Ureter (tissue), 1 donor: ENCODE measurements at regions not wholly inside any gene's neighbourhood (a gene's known extent, or its start where the extent isn't known, plus 50 kb on each side); places are given as distances from the start of the nearest gene placed in this dataset.

Experiments used
- DNase-seq: peaks from one replicate; pipeline ENCODE4 v3.0.0-alpha.2; 2020; ENCODE audit warnings: low spot score
- donor health status: DM: yes; HTN: yes; CAD: no.

GRCh38 chr3:194967151-194968117 is 281.8 kb downstream of the FAM43A start:
- DNase-seq, result peak; percentile 7

DNA sequence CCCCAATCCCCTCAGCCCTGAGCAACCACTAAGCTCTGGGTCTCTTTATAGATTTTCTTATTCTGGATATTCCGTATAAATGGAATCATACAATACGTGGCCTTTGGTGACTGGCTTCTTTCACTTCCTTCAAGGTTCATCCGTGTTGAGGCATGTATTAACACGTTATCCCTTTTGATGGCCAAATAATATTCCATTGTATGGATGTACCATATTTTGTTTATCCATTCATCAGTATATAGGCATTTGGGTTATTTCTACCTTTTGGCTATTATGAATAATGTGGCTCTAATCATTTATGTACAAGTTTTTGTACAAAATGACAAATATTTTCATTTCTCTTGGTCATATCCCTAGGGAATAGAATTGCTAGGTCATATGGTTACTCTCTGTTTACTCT is 284.4 kb downstream of the FAM43A start:
- no peak for DNase-seq

DNA sequence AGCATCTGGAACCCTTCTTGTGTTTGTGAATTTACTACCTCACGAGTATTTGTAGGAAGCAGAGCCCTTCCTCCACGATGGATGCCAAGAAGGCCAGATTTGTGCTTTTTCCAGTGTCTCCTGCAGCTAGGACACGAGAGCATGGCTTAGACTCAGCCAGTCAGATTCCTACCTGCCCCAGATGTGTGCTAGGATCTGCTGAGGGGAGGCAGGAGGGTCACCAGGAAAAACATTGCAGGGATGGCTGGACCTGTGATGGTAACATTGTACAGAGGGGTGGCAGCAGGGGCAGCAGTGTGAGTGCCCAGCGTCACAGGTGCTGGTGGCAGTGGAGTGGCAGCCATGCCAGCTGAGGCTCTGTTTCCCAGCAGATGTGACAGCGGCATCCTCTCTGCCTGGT is 285.3 kb downstream of the FAM43A start:
- DNase-seq, result peak; percentile 28

GRCh38 chr3:194971965-194972364 is 286.3 kb downstream of the FAM43A start:
- DNase-seq, result peak; percentile 13

DNA sequence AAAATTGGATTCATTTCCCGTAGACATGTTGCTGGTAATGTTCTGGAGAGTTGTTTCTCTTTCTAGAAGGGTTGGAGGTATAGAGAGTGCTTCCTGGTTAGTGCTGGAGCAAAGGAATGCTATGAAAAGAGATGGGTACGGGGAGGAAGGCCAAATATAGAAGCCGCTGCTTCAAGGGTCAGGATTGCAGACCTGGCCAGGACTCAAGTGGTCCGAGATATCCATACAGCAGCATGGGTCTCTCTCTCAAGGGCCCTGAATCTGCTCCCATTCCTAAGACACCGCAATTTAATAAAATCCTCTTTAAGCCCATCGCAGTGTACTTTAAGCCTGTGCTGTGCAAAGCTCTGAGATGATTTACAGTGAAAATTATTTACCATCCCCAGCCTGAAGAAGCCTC is 287.0 kb downstream of the FAM43A start:
- DNase-seq, result peak; percentile 14

DNA sequence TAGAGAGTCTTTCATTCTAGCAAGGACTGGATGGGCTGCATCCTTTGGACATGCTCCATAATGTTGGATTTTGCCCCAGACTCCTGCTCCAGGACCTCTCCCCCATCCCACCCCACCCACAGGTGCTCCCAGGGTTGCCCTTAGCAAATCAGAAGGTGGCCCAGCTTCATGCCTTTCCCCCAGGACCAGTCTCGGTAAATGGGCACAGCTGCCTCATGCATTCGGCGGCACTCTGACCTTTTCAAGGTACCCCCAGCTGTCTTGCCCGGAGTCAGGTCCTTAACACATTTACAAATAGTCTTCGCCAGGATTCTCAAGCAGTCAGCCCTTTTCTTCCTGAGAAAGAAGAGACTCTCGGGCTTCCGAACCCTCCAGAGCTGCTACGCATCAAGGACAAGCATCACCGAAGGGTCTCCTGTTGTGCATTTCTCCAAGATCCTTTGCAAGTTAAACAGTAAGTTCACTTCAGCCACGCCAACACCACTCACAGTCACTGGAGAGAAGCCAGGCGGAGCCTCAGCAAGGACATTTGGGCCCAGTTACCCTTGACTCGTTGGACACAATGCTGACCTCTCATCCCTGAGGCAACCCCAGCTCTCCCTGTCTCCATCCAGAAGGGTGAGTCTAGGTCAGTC is 287.8 kb downstream of the FAM43A start:
- DNase-seq, result peak; percentile 22

DNA sequence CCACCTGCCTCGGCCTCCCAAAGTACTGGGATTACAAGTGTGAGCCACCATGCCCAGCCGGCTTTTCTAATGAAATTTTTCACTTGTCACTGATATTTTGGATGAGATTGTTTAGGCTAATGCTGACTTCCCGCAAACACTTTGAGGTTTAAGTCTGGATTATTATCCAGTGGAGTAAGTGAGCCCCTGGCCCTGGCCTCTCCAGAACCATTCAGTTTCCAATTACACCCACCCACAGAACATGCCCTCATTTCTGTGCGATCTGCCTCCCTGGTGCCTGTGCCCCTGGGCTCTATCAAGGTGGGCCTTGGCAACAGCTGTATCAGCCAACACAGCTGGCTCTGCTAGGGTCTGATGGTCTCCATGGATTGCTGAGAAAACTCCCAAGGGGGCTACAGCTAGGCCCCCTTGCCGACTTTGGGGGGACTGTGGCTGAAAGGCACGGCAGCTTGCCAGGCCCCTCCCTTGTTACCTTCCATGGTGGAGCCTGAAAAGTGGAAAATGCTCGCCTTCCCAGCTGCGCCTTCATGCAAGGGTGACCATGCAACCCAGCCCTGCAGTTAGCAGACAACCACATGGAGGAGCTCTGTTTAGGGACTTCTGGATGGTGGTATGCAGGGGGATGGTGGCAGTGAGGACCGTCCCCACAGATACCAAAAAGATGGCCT is 288.9 kb downstream of the FAM43A start:
- peak; percentile 25 for DNase-seq

- DNase-seq, result peak; percentile 46
Measured at GRCh38 chr3:194976049-194976451, 290.4 kb downstream of the FAM43A start.

- peak; percentile 10 for DNase-seq
Measured at GRCh38 chr3:194976874-194977273, 291.2 kb downstream of the FAM43A start.

DNA sequence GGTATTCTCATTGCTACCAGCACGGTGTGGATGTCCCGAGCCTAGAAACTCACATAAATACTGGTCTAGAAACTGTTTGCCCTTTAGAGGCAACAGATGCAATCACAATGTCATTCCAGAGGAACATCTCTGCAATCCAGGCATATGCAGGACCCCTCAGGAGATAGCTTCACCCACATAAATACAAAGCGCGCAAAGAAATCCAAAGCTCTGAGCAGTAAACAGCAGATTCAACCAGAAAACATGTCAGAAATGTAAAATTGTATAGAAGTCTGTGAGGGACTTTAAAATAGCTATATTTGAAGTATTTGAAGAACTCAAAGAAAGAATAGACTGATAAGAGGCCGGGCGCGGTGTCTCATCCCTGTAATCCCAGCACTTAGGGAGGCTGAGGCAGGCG is 291.7 kb downstream of the FAM43A start:
- peak; percentile 2 for DNase-seq

GRCh38 chr3:194979173-194979572 is 291.8 kb downstream of the XXYLT1 start:
- DNase-seq, result peak; percentile 18

- DNase-seq, result no peak
Measured at GRCh38 chr3:194982472-194982871, 288.5 kb downstream of the XXYLT1 start.

DNA sequence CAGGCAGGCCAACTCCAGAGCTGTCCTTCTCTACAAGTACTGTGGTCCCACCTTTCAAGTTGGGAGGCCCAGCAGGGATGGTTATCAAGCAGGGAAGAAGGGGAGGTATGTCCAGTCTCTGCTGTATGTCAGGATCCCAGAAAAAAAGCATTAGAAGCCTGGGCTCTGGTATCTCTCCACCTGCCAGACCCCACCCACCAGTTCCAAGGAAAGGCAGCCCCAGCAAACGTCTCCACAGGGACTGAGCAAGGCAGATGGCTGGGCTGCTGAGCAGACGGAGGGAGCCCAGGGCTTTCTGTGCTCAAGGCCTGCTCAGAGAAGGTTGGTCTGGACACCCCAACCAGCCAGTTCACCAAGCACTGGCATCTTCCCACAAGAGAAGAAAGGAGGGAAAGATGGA is 287.8 kb downstream of the XXYLT1 start:
- no peak for DNase-seq

DNA sequence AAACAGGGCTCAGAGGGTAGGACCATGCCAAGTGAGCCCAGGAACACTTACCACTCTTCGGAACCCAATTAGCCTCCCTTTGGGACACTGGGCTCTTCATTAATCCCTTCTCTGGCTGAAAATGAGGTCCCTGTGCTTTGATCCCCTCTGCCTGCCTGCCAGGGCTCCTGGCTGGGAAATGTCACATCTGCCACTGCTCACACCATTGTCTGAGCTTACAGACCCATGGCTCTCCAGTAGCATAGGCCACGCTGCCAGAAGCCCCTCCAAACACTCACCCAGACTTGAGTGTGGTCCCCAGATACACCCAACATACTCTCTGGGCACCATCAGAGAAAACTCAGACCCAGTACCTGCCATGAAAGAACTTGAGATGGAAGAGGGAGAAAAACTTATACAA is 287.3 kb downstream of the XXYLT1 start:
- DNase-seq, result no peak

- no peak for DNase-seq
Measured at GRCh38 chr3:194984066-194984465, 286.9 kb downstream of the XXYLT1 start.

DNA sequence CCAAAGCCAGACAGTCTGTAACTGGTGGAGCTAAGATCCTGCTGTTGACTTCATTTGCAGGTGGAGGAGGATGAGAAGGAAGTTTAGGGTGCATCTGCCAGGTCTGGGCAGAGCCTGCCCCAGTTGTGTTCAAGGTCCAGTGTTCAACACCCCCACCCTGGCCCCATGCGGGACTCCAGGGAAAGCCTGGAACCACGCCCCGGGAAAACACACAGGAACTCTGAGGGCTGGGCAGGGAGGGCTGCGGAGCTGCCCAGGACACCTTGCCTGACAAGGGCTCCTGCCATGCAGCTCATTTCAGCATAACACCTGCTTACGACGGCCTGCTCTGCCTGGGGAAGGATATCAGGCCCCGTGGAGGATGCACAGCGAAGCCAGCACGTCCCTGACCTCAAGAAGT is 286.3 kb downstream of the XXYLT1 start:
- peak; percentile 40 for DNase-seq

GRCh38 chr3:194985031-194985578 is 285.9 kb downstream of the XXYLT1 start:
- peak; percentile 83 for DNase-seq

DNA sequence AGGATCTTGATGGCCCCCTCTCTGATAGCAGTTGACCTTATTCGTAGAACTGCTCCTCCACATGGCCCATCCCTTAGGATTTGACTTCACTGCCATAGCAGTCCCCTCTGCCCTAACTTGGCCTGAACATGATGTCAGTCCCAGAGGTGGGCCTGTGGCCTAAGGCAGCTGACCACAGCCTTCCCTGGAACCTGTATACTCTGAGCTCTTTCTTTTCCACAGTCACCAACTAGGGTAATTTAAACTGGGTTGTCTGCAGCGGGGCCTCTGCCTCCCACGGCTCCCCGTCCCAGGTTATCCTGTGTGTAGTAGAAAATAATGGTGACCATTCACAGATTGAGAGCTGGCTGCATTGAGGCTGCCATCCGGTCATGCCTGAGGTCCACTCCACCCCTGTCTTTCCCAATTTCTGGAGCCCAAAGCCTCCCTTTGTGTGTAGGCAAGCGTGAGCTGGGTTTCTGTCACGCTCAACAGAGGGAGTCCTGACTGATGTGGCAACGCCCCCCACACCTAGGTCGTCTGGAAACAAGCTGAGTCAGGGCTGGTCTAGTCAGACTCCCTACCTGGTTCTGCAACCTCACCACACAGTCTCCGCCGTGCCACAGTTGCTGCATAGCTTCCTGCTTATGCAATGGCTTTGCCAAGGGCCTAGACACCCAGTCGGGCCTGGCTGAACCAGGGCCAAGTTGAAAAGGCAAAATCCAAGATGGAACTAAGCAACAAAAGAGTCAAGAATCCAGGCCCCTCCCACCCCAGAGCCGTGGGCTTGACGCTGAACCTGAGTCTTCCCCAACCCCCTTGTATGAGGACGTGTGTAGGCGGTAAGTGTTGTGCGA is 284.5 kb downstream of the XXYLT1 start:
- no peak for DNase-seq

DNA sequence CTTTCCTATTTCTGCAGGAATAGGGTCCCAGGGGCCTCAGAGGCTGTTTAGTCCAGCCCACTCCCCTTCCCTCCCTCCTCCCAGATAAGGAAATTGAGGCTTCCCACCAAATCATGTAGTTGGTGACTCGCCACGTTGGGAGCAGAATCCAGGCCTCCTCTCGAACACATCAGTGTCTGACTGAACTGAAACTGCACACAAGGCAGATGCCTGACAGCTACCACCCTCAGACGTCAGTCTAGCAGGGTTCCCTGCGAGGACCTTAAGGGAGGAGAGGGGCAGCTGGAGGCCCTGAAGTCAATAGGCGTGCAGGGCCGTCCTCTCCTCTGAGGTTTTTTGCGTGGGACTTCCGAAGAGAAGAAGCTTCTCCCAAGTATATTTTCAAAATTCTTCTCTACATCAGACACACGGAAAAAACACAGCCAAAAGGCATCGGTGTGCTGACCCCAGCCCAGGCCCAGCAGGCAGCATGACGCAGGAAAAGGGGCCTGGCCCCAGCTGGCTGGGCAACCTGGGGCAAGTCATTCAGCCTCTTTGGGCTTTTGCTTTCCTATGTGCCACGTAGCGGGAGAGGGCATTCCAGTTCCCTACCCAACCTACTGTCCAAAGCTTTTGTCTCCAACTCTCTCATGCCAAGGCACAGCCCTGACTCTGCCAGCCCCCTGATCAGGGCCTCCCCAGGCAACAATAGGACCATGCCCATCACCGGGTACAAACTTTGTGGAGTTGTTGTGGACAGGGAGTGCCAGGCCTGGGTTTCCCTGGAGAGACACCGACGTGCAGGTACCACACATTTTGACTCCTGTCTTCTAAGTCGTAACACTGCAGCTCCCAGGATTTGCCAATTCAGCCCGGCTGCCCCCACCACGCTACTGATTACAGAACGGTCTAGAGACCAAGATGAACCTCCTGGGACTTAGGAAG is 283.1 kb downstream of the XXYLT1 start:
- DNase-seq, result no peak

GRCh38 chr3:194988495-194989165 is 282.3 kb downstream of the XXYLT1 start:
- peak; percentile 34 for DNase-seq
